ENCODE measurements at regions not wholly inside any gene's neighbourhood (a gene's known extent, or its start where the extent isn't known, plus 50 kb on each side); places are given as distances from the start of the nearest gene placed in this dataset.

DNA sequence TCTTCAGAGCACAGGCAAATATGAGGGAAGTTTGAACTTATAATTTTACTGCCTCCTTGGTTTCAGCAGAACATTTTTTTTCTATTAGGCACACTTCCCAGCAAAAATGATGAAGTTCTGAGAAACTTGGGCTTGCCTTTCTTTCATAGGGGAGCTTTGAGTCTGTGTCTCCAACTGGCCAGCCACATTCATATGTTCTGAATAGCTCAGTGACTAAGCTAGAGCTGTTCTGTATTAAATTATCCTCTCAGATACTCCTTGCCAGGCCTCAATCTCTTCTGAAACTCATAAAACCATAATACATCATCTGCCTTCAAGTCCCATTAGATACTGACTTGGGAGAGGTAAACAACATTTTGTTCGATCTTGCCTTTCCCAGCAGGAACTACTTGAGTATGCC lies 476.5 kb downstream of the GPAM start:
- TF ChIP-seq POLR2AphosphoS5 (IDR thresholded peaks at IDR 0.05): no peak
- TF ChIP-seq CTCF (IDR thresholded peaks at IDR 0.05): no peak
